Uterus (tissue), 2 donors: ENCODE measurements at regions not wholly inside any gene's neighbourhood (a gene's known extent, or its start where the extent isn't known, plus 50 kb on each side); places are given as distances from the start of the nearest gene placed in this dataset.

Source experiments
- POLR2A ChIP-seq, 2 donors: fragments of 450-650 bp; IDR thresholded peaks; one replicate each; pipeline ENCODE4 v1.6.1; 2016; ENCODE audit warnings: antibody characterized with exemption in 2 of 2, mild to moderate bottlenecking in 1 of 2, moderate library complexity in 1 of 2
- TF ChIP-seq, protein P1 (sequence below), 4 experiments: fragments of 200-600 bp in 2 of 4; fragments of 450-650 bp in 2 of 4; sonication (generic) in 2 of 4; IDR thresholded peaks; one replicate each; pipeline ENCODE4 v1.5.1; 2016 to 2019; ENCODE audit warnings: antibody characterized with exemption in 4 of 4, mild to moderate bottlenecking in 2 of 4, moderate library complexity in 1 of 4

DNA sequence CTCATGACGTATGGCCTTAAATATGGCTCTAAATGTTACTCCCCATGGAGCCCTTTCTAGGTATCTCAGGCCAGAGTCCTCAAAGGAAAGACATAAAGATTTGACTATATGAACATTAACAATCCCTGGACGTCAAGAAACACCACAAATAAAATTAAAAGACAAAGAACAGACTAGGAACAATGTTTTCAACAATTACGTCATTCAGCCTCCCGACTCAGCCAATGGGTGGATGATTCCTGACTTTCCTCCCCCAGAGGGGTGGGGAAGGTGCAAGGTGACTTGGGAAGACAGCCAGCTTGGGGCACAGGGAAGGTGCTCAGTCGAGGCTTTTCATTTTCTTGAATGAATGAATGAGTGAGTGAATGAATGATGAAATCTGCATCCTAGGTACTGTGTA is 157.4 kb downstream of the TFAP2C start:
- TF ChIP-seq, protein P1, sequence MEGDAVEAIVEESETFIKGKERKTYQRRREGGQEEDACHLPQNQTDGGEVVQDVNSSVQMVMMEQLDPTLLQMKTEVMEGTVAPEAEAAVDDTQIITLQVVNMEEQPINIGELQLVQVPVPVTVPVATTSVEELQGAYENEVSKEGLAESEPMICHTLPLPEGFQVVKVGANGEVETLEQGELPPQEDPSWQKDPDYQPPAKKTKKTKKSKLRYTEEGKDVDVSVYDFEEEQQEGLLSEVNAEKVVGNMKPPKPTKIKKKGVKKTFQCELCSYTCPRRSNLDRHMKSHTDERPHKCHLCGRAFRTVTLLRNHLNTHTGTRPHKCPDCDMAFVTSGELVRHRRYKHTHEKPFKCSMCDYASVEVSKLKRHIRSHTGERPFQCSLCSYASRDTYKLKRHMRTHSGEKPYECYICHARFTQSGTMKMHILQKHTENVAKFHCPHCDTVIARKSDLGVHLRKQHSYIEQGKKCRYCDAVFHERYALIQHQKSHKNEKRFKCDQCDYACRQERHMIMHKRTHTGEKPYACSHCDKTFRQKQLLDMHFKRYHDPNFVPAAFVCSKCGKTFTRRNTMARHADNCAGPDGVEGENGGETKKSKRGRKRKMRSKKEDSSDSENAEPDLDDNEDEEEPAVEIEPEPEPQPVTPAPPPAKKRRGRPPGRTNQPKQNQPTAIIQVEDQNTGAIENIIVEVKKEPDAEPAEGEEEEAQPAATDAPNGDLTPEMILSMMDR (IDR thresholded peaks at IDR 0.05): no peak
- no peak for TF ChIP-seq POLR2A (IDR thresholded peaks at IDR 0.05)
